Upper lobe of left lung (tissue), 4 donors: ENCODE measurements at regions not wholly inside any gene's neighbourhood (a gene's known extent, or its start where the extent isn't known, plus 50 kb on each side); places are given as distances from the start of the nearest gene placed in this dataset.

Experiments
- CTCF ChIP-seq, 6 experiments: fragments of 450-650 bp in 4 of 6; fragments of 200-600 bp in 2 of 6; sonication (generic) in 2 of 6; IDR thresholded peaks; one replicate each; pipeline ENCODE4 v1.5.1; 2016 to 2019; ENCODE audit warnings: antibody characterized with exemption in 6 of 6
- POLR2AphosphoS5 ChIP-seq, 2 donors: sonication (generic); formaldehyde crosslinking; IDR thresholded peaks; one replicate each; pipeline ENCODE4 v1.5.1; 2017; ENCODE audit warnings: antibody characterized with exemption in 2 of 2

- TF ChIP-seq CTCF (IDR thresholded peaks at IDR 0.05): no peak
- no peak for TF ChIP-seq POLR2AphosphoS5 (IDR thresholded peaks at IDR 0.05)
Measured at GRCh38 chr11:87736928-87737327, 438.3 kb downstream of the RAB38 start.
